Stomach (tissue), 4 donors: ENCODE measurements at regions not wholly inside any gene's neighbourhood (a gene's known extent, or its start where the extent isn't known, plus 50 kb on each side); places are given as distances from the start of the nearest gene placed in this dataset.

Experiments used
- CTCF ChIP-seq, 7 experiments: fragments of 450-650 bp in 4 of 7; fragments of 200-600 bp in 3 of 7; sonication (generic) in 3 of 7; IDR thresholded peaks; one replicate each; pipeline ENCODE4 v1.5.1; 2016 to 2019; ENCODE audit warnings: antibody characterized with exemption in 7 of 7, control low read depth in 2 of 7, mild to moderate bottlenecking in 1 of 7
- EP300 ChIP-seq: sonication (generic); formaldehyde crosslinking; IDR thresholded peaks from one replicate; pipeline ENCODE4 v1.6.1; 2017; ENCODE audit warnings: antibody characterized with exemption
- POLR2A ChIP-seq, 4 donors: fragments of 450-650 bp; IDR thresholded peaks; one replicate each; pipeline ENCODE4 v1.6.1; 2016; ENCODE audit warnings: antibody characterized with exemption in 4 of 4, control low read depth in 2 of 4, mild to moderate bottlenecking in 1 of 4, moderate library complexity in 1 of 4
- POLR2AphosphoS5 ChIP-seq, 3 donors: sonication (generic); formaldehyde crosslinking; IDR thresholded peaks; one replicate each; pipeline ENCODE4 v1.6.1; 2016; ENCODE audit warnings: antibody characterized with exemption in 3 of 3

GRCh38 chr19:28546148-28546685, 666.7 kb downstream of the UQCRFS1 start:
- no peak for TF ChIP-seq EP300
- TF ChIP-seq POLR2AphosphoS5 (IDR thresholded peaks at IDR 0.05): no peak
- TF ChIP-seq CTCF (IDR thresholded peaks at IDR 0.05): no peak
- TF ChIP-seq POLR2A (IDR thresholded peaks at IDR 0.05): no peak
